NCI-H2196 treated with DMSO at 0.1 percent for 48 hours (cell line): ENCODE measurements at regions not wholly inside any gene's neighbourhood (a gene's known extent, or its start where the extent isn't known, plus 50 kb on each side); places are given as distances from the start of the nearest gene placed in this dataset.

Experiments
- DNase-seq: peaks from one replicate; lab custom pipeline; 2025; ENCODE audit not compliant: unreplicated experiment; lab: John Stamatoyannopoulos, UW

GRCh38 chr4:43932448-43932847 lies 516.2 kb downstream of the KCTD8 start:
- no peak for DNase-seq

- DNase-seq = no peak
These were observed 504.6 kb downstream of the KCTD8 start for GRCh38 chr4:43943998-43944397.

GRCh38 chr4:43959976-43960375 lies 488.6 kb downstream of the KCTD8 start:
- no peak for DNase-seq

GRCh38 chr4:43968011-43968410 lies 480.6 kb downstream of the KCTD8 start:
- no peak for DNase-seq

GRCh38 chr4:43983610-43984009 lies 465.0 kb downstream of the KCTD8 start:
- no peak for DNase-seq

- no peak for DNase-seq
These were observed 461.2 kb downstream of the KCTD8 start for GRCh38 chr4:43987331-43987944.

- no peak for DNase-seq
These were observed 458.1 kb downstream of the KCTD8 start for GRCh38 chr4:43990551-43990950.

GRCh38 chr4:43990963-43991362 lies 457.6 kb downstream of the KCTD8 start:
- DNase-seq = no peak

- no peak for DNase-seq
These were observed 456.1 kb downstream of the KCTD8 start for GRCh38 chr4:43992552-43992951.

- DNase-seq = no peak
These were observed 455.3 kb downstream of the KCTD8 start for GRCh38 chr4:43993196-43993902.

GRCh38 chr4:43999669-44000068 lies 448.9 kb downstream of the KCTD8 start:
- no peak for DNase-seq

- DNase-seq = no peak
These were observed 446.2 kb downstream of the KCTD8 start for GRCh38 chr4:44002368-44002767.

- no peak for DNase-seq
These were observed 431.8 kb downstream of the KCTD8 start for GRCh38 chr4:44016570-44017421.

- DNase-seq = no peak
These were observed 431.2 kb downstream of the KCTD8 start for GRCh38 chr4:44017422-44017739.

GRCh38 chr4:44019721-44020120 lies 428.9 kb downstream of the KCTD8 start:
- no peak for DNase-seq

GRCh38 chr4:44025376-44026020 lies 423.1 kb downstream of the KCTD8 start:
- no peak for DNase-seq

GRCh38 chr4:44038811-44039210 lies 409.8 kb downstream of the KCTD8 start:
- DNase-seq = no peak

- no peak for DNase-seq
These were observed 402.1 kb downstream of the KCTD8 start for GRCh38 chr4:44046491-44046890.

GRCh38 chr4:44056721-44057151 lies 391.9 kb downstream of the KCTD8 start:
- DNase-seq = no peak

- DNase-seq = no peak
These were observed 377.8 kb downstream of the KCTD8 start for GRCh38 chr4:44070843-44071242.
